ENCODE measurements at regions not wholly inside any gene's neighbourhood (a gene's known extent, or its start where the extent isn't known, plus 50 kb on each side); places are given as distances from the start of the nearest gene placed in this dataset.
"Not testable (repeated sequence)": the region's sequence is repeated elsewhere in the genome, so short reads cannot be mapped to it uniquely, and the experiment has no call there.

DNA sequence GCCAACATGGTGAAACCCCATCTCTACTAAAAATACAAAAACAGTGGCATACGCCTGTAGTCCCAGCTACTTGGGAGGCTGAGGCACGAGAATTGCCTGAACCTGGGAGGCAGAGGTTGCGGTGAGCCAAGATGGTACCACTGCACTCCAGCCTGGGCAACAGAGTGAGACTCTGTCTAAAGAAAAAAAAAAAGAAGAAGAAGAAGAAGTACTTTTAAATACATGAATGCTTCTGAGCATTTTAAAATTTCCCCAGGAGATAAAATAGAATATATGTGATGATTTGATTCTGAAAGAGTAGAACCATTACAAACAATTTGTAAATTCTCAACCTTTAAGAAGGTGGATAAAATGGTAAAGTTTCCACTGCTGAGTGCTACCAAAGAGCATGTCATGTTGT lies 97.2 kb downstream of the PLEKHG1 start:
- TF ChIP-seq POLR2A, EP300 (IDR thresholded peaks at IDR 0.05): not testable (repeated sequence)
- TF ChIP-seq, protein P1, sequence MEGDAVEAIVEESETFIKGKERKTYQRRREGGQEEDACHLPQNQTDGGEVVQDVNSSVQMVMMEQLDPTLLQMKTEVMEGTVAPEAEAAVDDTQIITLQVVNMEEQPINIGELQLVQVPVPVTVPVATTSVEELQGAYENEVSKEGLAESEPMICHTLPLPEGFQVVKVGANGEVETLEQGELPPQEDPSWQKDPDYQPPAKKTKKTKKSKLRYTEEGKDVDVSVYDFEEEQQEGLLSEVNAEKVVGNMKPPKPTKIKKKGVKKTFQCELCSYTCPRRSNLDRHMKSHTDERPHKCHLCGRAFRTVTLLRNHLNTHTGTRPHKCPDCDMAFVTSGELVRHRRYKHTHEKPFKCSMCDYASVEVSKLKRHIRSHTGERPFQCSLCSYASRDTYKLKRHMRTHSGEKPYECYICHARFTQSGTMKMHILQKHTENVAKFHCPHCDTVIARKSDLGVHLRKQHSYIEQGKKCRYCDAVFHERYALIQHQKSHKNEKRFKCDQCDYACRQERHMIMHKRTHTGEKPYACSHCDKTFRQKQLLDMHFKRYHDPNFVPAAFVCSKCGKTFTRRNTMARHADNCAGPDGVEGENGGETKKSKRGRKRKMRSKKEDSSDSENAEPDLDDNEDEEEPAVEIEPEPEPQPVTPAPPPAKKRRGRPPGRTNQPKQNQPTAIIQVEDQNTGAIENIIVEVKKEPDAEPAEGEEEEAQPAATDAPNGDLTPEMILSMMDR (IDR thresholded peaks at IDR 0.05), result not testable (repeated sequence)

Data from gastroesophageal sphincter (tissue), 3 donors.